SK-N-SH (cell line): ENCODE measurements at regions not wholly inside any gene's neighbourhood (a gene's known extent, or its start where the extent isn't known, plus 50 kb on each side); places are given as distances from the start of the nearest gene placed in this dataset.
"Not testable (repeated sequence)": the region's sequence is repeated elsewhere in the genome, so short reads cannot be mapped to it uniquely, and the experiment has no call there.

Experiments
- CHD2 ChIP-seq: fragments of 150-350 bp; IDR thresholded peaks from 2 replicates; pipeline ENCODE4 v1.6.1; 2018; ENCODE audit warnings: low read length; ENCODE audit not compliant: partially characterized antibody
- EP300 ChIP-seq, 2 experiments: IDR thresholded peaks; 2 replicates each; pipeline versions ENCODE4 v1.4.0 to v1.6.1; 2012; ENCODE audit warnings: borderline replicate concordance in 1 of 2, low read depth in 1 of 2, low read length in 1 of 2
- GATA2 ChIP-seq: sonication (generic); formaldehyde crosslinking; IDR thresholded peaks from 2 replicates; pipeline ENCODE4 v1.5.0; 2020; ENCODE audit warnings: mild to moderate bottlenecking, missing genetic modification reagents
- JUND ChIP-seq: IDR thresholded peaks from 2 replicates; pipeline ENCODE4 v1.4.0; 2012
- TAF1 ChIP-seq: IDR thresholded peaks from 2 replicates; pipeline ENCODE4 v1.6.1; 2012; ENCODE audit warnings: low read depth, mild to moderate bottlenecking, low read length, moderate library complexity, borderline replicate concordance
- USF2 ChIP-seq: fragments of 150-350 bp; IDR thresholded peaks from 2 replicates; pipeline ENCODE4 v1.6.1; 2017; ENCODE audit warnings: antibody characterized with exemption, low read length, low read depth, borderline replicate concordance
- TF ChIP-seq, protein P1 (sequence below): IDR thresholded peaks from 2 replicates; pipeline ENCODE4 v1.6.1; 2012; ENCODE audit warnings: mild to moderate bottlenecking, low read depth, low read length, moderate library complexity
- TF ChIP-seq, protein P2 (sequence below): fragments of 200-600 bp; sonication (generic); IDR thresholded peaks from 2 replicates; pipeline ENCODE4 v1.6.1; 2017; ENCODE audit warnings: antibody characterized with exemption, mild to moderate bottlenecking, moderate library complexity
- TF ChIP-seq, protein P3 (sequence below): IDR thresholded peaks from 2 replicates; pipeline ENCODE4 v1.4.0; 2012; ENCODE audit warnings: low read depth, borderline replicate concordance
- TF ChIP-seq, protein P4 (sequence below): IDR thresholded peaks from 2 replicates; pipeline ENCODE4 v1.4.0; 2012; ENCODE audit warnings: low read depth

- not testable (repeated sequence) for TF ChIP-seq GATA2 (CRISPR knock-in tag); EP300 (IDR thresholded peaks at IDR 0.05; ENCODE audit: borderline replicate concordance in 1 of 2, low read depth in 1 of 2, low read length in 1 of 2); TAF1; USF2; CHD2; JUND
- TF ChIP-seq, protein P1, sequence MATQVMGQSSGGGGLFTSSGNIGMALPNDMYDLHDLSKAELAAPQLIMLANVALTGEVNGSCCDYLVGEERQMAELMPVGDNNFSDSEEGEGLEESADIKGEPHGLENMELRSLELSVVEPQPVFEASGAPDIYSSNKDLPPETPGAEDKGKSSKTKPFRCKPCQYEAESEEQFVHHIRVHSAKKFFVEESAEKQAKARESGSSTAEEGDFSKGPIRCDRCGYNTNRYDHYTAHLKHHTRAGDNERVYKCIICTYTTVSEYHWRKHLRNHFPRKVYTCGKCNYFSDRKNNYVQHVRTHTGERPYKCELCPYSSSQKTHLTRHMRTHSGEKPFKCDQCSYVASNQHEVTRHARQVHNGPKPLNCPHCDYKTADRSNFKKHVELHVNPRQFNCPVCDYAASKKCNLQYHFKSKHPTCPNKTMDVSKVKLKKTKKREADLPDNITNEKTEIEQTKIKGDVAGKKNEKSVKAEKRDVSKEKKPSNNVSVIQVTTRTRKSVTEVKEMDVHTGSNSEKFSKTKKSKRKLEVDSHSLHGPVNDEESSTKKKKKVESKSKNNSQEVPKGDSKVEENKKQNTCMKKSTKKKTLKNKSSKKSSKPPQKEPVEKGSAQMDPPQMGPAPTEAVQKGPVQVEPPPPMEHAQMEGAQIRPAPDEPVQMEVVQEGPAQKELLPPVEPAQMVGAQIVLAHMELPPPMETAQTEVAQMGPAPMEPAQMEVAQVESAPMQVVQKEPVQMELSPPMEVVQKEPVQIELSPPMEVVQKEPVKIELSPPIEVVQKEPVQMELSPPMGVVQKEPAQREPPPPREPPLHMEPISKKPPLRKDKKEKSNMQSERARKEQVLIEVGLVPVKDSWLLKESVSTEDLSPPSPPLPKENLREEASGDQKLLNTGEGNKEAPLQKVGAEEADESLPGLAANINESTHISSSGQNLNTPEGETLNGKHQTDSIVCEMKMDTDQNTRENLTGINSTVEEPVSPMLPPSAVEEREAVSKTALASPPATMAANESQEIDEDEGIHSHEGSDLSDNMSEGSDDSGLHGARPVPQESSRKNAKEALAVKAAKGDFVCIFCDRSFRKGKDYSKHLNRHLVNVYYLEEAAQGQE: not testable (repeated sequence)
- TF ChIP-seq, protein P2, sequence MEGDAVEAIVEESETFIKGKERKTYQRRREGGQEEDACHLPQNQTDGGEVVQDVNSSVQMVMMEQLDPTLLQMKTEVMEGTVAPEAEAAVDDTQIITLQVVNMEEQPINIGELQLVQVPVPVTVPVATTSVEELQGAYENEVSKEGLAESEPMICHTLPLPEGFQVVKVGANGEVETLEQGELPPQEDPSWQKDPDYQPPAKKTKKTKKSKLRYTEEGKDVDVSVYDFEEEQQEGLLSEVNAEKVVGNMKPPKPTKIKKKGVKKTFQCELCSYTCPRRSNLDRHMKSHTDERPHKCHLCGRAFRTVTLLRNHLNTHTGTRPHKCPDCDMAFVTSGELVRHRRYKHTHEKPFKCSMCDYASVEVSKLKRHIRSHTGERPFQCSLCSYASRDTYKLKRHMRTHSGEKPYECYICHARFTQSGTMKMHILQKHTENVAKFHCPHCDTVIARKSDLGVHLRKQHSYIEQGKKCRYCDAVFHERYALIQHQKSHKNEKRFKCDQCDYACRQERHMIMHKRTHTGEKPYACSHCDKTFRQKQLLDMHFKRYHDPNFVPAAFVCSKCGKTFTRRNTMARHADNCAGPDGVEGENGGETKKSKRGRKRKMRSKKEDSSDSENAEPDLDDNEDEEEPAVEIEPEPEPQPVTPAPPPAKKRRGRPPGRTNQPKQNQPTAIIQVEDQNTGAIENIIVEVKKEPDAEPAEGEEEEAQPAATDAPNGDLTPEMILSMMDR: not testable (repeated sequence)
- TF ChIP-seq, protein P3, sequence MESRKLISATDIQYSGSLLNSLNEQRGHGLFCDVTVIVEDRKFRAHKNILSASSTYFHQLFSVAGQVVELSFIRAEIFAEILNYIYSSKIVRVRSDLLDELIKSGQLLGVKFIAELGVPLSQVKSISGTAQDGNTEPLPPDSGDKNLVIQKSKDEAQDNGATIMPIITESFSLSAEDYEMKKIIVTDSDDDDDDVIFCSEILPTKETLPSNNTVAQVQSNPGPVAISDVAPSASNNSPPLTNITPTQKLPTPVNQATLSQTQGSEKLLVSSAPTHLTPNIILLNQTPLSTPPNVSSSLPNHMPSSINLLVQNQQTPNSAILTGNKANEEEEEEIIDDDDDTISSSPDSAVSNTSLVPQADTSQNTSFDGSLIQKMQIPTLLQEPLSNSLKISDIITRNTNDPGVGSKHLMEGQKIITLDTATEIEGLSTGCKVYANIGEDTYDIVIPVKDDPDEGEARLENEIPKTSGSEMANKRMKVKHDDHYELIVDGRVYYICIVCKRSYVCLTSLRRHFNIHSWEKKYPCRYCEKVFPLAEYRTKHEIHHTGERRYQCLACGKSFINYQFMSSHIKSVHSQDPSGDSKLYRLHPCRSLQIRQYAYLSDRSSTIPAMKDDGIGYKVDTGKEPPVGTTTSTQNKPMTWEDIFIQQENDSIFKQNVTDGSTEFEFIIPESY: not testable (repeated sequence)
- TF ChIP-seq, protein P4, sequence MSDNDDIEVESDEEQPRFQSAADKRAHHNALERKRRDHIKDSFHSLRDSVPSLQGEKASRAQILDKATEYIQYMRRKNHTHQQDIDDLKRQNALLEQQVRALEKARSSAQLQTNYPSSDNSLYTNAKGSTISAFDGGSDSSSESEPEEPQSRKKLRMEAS: not testable (repeated sequence)
Measured at GRCh38 chr2:242009846-242010245, 140.3 kb downstream of the RTP5 start.
